BLaER1 (cell line): ENCODE measurements at regions not wholly inside any gene's neighbourhood (a gene's known extent, or its start where the extent isn't known, plus 50 kb on each side); places are given as distances from the start of the nearest gene placed in this dataset.

Experiments used
- H3K27ac ChIP-seq: shearing (Covaris generic); formaldehyde crosslinking; 2 replicates; pipeline ENCODE4 v1.8.1; 2022
- H3K27me3 ChIP-seq: shearing (Covaris generic); formaldehyde crosslinking; 2 replicates; pipeline ENCODE4 v1.8.1; 2022
- H3K36me3 ChIP-seq: shearing (Covaris generic); formaldehyde crosslinking; 2 replicates; pipeline ENCODE4 v1.8.1; 2022
- H3K4me1 ChIP-seq: shearing (Covaris generic); formaldehyde crosslinking; 2 replicates; pipeline ENCODE4 v1.8.1; 2022
- H3K4me2 ChIP-seq: shearing (Covaris generic); formaldehyde crosslinking; 2 replicates; pipeline ENCODE4 v1.8.1; 2022
- H3K4me3 ChIP-seq: shearing (Covaris generic); formaldehyde crosslinking; 2 replicates; pipeline ENCODE4 v1.8.1; 2022
- H3K9ac ChIP-seq: shearing (Covaris generic); formaldehyde crosslinking; 2 replicates; pipeline ENCODE4 v1.8.1; 2022
- H3K9me3 ChIP-seq: shearing (Covaris generic); formaldehyde crosslinking; 2 replicates; pipeline ENCODE4 v1.8.1; 2022
- H4K20me1 ChIP-seq: shearing (Covaris generic); formaldehyde crosslinking; 2 replicates; pipeline ENCODE4 v1.8.1; 2022
- Cebpa-rat ChIP-seq: shearing (Covaris generic); IDR thresholded peaks from 2 replicates; pipeline ENCODE4 v1.8.1; 2022

- Histone ChIP-seq H3K9me3 (no peaks in the 10 kb centered on the region; the same call in 1 of the 2 replicates), H3K4me1 (peaks cover 24% of the 10 kb centered on the region), H3K9ac (no peak overlapping the region), H3K27ac (no peak overlapping the region), H3K27me3 (no peaks in the 10 kb centered on the region), H3K4me2 (no peak overlapping the region), H3K4me3 (no peak overlapping the region), H4K20me1 (no peaks in the 10 kb centered on the region), H3K36me3 (no peaks in the 10 kb centered on the region)
- no peak for TF ChIP-seq Cebpa-rat
Measured at GRCh38 chr9:7967851-7968250, 168.3 kb upstream of the DMAC1 start.

GRCh38 chr9:7967093-7967827 lies 167.7 kb upstream of the DMAC1 start:
- H3K27ac ChIP-seq, result no peak overlapping the region
- H3K4me2 ChIP-seq, result no peak overlapping the region
- H3K27me3 ChIP-seq, result no peaks in the 10 kb centered on the region
- H3K9me3 ChIP-seq, result no peaks in the 10 kb centered on the region; the same call in 1 of the 2 replicates
- no peak overlapping the region for H3K9ac ChIP-seq
- H4K20me1 ChIP-seq, result no peaks in the 10 kb centered on the region
- H3K4me3 ChIP-seq, result no peak overlapping the region
- H3K4me1 ChIP-seq, result peaks cover 24% of the 10 kb centered on the region
- H3K36me3 ChIP-seq, result no peaks in the 10 kb centered on the region
- TF ChIP-seq Cebpa-rat, result no peak

- H3K27me3 ChIP-seq, result no peaks in the 10 kb centered on the region
- no peaks in the 10 kb centered on the region for H3K9me3 ChIP-seq
- TF ChIP-seq Cebpa-rat, result no peak
- peaks cover 19% of the 10 kb centered on the region for H3K4me1 ChIP-seq
- no peak overlapping the region for H3K9ac ChIP-seq
- H4K20me1 ChIP-seq, result no peaks in the 10 kb centered on the region
- no peaks in the 10 kb centered on the region for H3K36me3 ChIP-seq
- H3K4me3 ChIP-seq, result no peak overlapping the region
- H3K27ac ChIP-seq, result no peak overlapping the region
- no peak overlapping the region for H3K4me2 ChIP-seq
Measured at GRCh38 chr9:7965063-7965462, 165.5 kb upstream of the DMAC1 start.

- H3K36me3 ChIP-seq, result no peaks in the 10 kb centered on the region
- no peak overlapping the region for H3K4me3 ChIP-seq
- no peaks in the 10 kb centered on the region for H3K9me3 ChIP-seq
- peak overlapping the region; percentile 42 for H3K4me2 ChIP-seq
- H3K9ac ChIP-seq, result no peak overlapping the region
- no peak overlapping the region for H3K27ac ChIP-seq
- H3K27me3 ChIP-seq, result no peaks in the 10 kb centered on the region
- TF ChIP-seq Cebpa-rat, result no peak
- no peaks in the 10 kb centered on the region for H4K20me1 ChIP-seq
- H3K4me1 ChIP-seq, result peaks cover 13% of the 10 kb centered on the region
Measured at GRCh38 chr9:7963026-7963425, 163.4 kb upstream of the DMAC1 start.

- Histone ChIP-seq H3K4me3 (no peak overlapping the region), H4K20me1 (no peaks in the 10 kb centered on the region), H3K27ac (no peak overlapping the region), H3K9me3 (no peaks in the 10 kb centered on the region), H3K4me2 (no peak overlapping the region), H3K9ac (no peak overlapping the region), H3K36me3 (no peaks in the 10 kb centered on the region), H3K4me1 (peaks cover 13% of the 10 kb centered on the region), H3K27me3 (no peaks in the 10 kb centered on the region)
- TF ChIP-seq Cebpa-rat, result no peak
Measured at GRCh38 chr9:7961076-7961475, 161.5 kb upstream of the DMAC1 start.

- no peak overlapping the region for H3K4me2 ChIP-seq
- no peak overlapping the region for H3K4me3 ChIP-seq
- H3K27me3 ChIP-seq, result no peaks in the 10 kb centered on the region
- H3K27ac ChIP-seq, result no peak overlapping the region
- no peaks in the 10 kb centered on the region for H3K9me3 ChIP-seq
- H4K20me1 ChIP-seq, result no peaks in the 10 kb centered on the region
- no peak for TF ChIP-seq Cebpa-rat
- no peaks in the 10 kb centered on the region for H3K36me3 ChIP-seq
- H3K4me1 ChIP-seq, result peaks cover 13% of the 10 kb centered on the region
- H3K9ac ChIP-seq, result no peak overlapping the region
Measured at GRCh38 chr9:7960320-7961050, 160.9 kb upstream of the DMAC1 start.

- no peaks in the 10 kb centered on the region for H3K36me3 ChIP-seq
- no peaks in the 10 kb centered on the region for H3K27me3 ChIP-seq
- no peak for TF ChIP-seq Cebpa-rat
- no peaks in the 10 kb centered on the region for H4K20me1 ChIP-seq
- H3K4me3 ChIP-seq, result no peak overlapping the region
- no peaks in the 10 kb centered on the region for H3K9me3 ChIP-seq
- no peak overlapping the region for H3K4me2 ChIP-seq
- H3K27ac ChIP-seq, result no peak overlapping the region
- no peak overlapping the region for H3K9ac ChIP-seq
- H3K4me1 ChIP-seq, result peaks cover 7% of the 10 kb centered on the region
Measured at GRCh38 chr9:7957803-7958202, 158.2 kb upstream of the DMAC1 start.

- Histone ChIP-seq H3K4me3 (no peak overlapping the region), H3K4me1 (peaks cover 17% of the 10 kb centered on the region), H3K9ac (no peak overlapping the region), H3K4me2 (peak overlapping the region; percentile 48), H4K20me1 (no peaks in the 10 kb centered on the region), H3K27ac (peak overlapping the region; percentile 63), H3K36me3 (no peaks in the 10 kb centered on the region), H3K9me3 (peaks cover 4% of the 10 kb centered on the region; the same call in 1 of the 2 replicates), H3K27me3 (no peaks in the 10 kb centered on the region)
- TF ChIP-seq Cebpa-rat, result no peak
Measured at GRCh38 chr9:7947577-7947976, 148.0 kb upstream of the DMAC1 start.

GRCh38 chr9:7946458-7946857 lies 146.9 kb upstream of the DMAC1 start:
- no peak overlapping the region for H3K9ac ChIP-seq
- no peak overlapping the region for H3K4me3 ChIP-seq
- no peak overlapping the region for H3K27ac ChIP-seq
- no peaks in the 10 kb centered on the region for H3K27me3 ChIP-seq
- H3K9me3 ChIP-seq, result peaks cover 4% of the 10 kb centered on the region; the same call in 1 of the 2 replicates
- H3K4me2 ChIP-seq, result no peak overlapping the region
- H3K36me3 ChIP-seq, result no peaks in the 10 kb centered on the region
- peaks cover 17% of the 10 kb centered on the region for H3K4me1 ChIP-seq
- H4K20me1 ChIP-seq, result no peaks in the 10 kb centered on the region
- no peak for TF ChIP-seq Cebpa-rat

GRCh38 chr9:7944572-7944971 lies 145.0 kb upstream of the DMAC1 start:
- Histone ChIP-seq H3K27ac (no peak overlapping the region), H3K4me1 (peaks cover 17% of the 10 kb centered on the region), H3K9me3 (peaks cover 16% of the 10 kb centered on the region), H3K4me2 (no peak overlapping the region), H3K9ac (no peak overlapping the region), H3K4me3 (no peak overlapping the region), H3K36me3 (no peaks in the 10 kb centered on the region), H4K20me1 (no peaks in the 10 kb centered on the region), H3K27me3 (no peaks in the 10 kb centered on the region)
- TF ChIP-seq Cebpa-rat, result no peak
